AML-193 (cell line): ENCODE measurements at regions not wholly inside any gene's neighbourhood (a gene's known extent, or its start where the extent isn't known, plus 50 kb on each side); places are given as distances from the start of the nearest gene placed in this dataset.
"Not testable (repeated sequence)": the region's sequence is repeated elsewhere in the genome, so short reads cannot be mapped to it uniquely, and the experiment has no call there.

ENCODE experiments used
- DNase-seq, 2 experiments: peaks; one replicate each; lab custom pipeline; 2025; lab: John Stamatoyannopoulos, UW

GRCh38 chr5:152608458-152608857 lies 203.4 kb upstream of the NMUR2 start:
- DNase-seq, result no peak

GRCh38 chr5:152619756-152620155 lies 214.7 kb upstream of the NMUR2 start:
- no peak for DNase-seq

- DNase-seq, result no peak
Measured at GRCh38 chr5:152622628-152623027, 217.5 kb upstream of the NMUR2 start.

- no peak for DNase-seq
Measured at GRCh38 chr5:152623951-152624350, 218.9 kb upstream of the NMUR2 start.

- no peak for DNase-seq
Measured at GRCh38 chr5:152625696-152626095, 220.6 kb upstream of the NMUR2 start.

- DNase-seq, result no peak
Measured at GRCh38 chr5:152631221-152631620, 226.1 kb upstream of the NMUR2 start.

- DNase-seq, result no peak
Measured at GRCh38 chr5:152632360-152632759, 227.3 kb upstream of the NMUR2 start.

- no peak for DNase-seq
Measured at GRCh38 chr5:152634586-152634985, 229.5 kb upstream of the NMUR2 start.

- DNase-seq, result no peak
Measured at GRCh38 chr5:152638996-152639552, 234.0 kb upstream of the NMUR2 start.

- no peak for DNase-seq
Measured at GRCh38 chr5:152641970-152642805, 237.1 kb upstream of the NMUR2 start.

GRCh38 chr5:152642880-152643279 lies 237.8 kb upstream of the NMUR2 start:
- DNase-seq, result no peak

- no peak for DNase-seq
Measured at GRCh38 chr5:152644029-152644728, 239.1 kb upstream of the NMUR2 start.

- no peak for DNase-seq
Measured at GRCh38 chr5:152649609-152650008, 244.5 kb upstream of the NMUR2 start.

GRCh38 chr5:152650413-152650812 lies 245.3 kb upstream of the NMUR2 start:
- DNase-seq, result no peak

GRCh38 chr5:152659470-152659869 lies 254.4 kb upstream of the NMUR2 start:
- not testable (repeated sequence) for DNase-seq

GRCh38 chr5:152673601-152674000 lies 268.5 kb upstream of the NMUR2 start:
- no peak for DNase-seq

- DNase-seq, result no peak
Measured at GRCh38 chr5:152674403-152674802, 269.3 kb upstream of the NMUR2 start.

- no peak for DNase-seq
Measured at GRCh38 chr5:152676196-152676595, 271.1 kb upstream of the NMUR2 start.

- no peak for DNase-seq
Measured at GRCh38 chr5:152683205-152683604, 278.1 kb upstream of the NMUR2 start.

GRCh38 chr5:152686931-152687330 lies 281.9 kb upstream of the NMUR2 start:
- DNase-seq, result no peak

- DNase-seq, result no peak
Measured at GRCh38 chr5:152688561-152689249, 283.6 kb upstream of the NMUR2 start.

- DNase-seq, result no peak
Measured at GRCh38 chr5:152689250-152689711, 284.2 kb upstream of the NMUR2 start.
